ENCODE measurements at regions not wholly inside any gene's neighbourhood (a gene's known extent, or its start where the extent isn't known, plus 50 kb on each side); places are given as distances from the start of the nearest gene placed in this dataset.

- TF ChIP-seq CTCF (conservative IDR thresholded peaks at IDR 0.05): no peak
- no peak for TF ChIP-seq EZH2 (IDR thresholded peaks at IDR 0.05; ENCODE audit: low read depth)
These were observed 181.3 kb downstream of the IGLL1 start for GRCh38 chr22:23398701-23399366.

All from PC-9 (cell line).